Activated CD8-positive, alpha-beta memory T cell treated with anti-CD3 and anti-CD28 coated beads, Interleukin-2, amount 10 ng/mL, durations not matched to agents 7 days and 5 days (primary cell): ENCODE measurements at regions not wholly inside any gene's neighbourhood (a gene's known extent, or its start where the extent isn't known, plus 50 kb on each side); places are given as distances from the start of the nearest gene placed in this dataset.

Experiments used
- ATAC-seq: fragments of 150-1000 bp; cut with Tn5 transposase; one replicate; pipeline ENCODE4 v1.10.0; 2021; ENCODE audit warnings: moderate library complexity
- CTCF ChIA-PET: fragments of 350-600 bp; sonication (Branson Sonifier 250); formaldehyde crosslinking; loops from one replicate; lab custom pipeline; 2021; ENCODE audit warnings: antibody characterized with exemption; lab: Charles Lee
- DNase-seq: peaks from one replicate; pipeline ENCODE4 v3.0.0-alpha.2; 2020
- H3K27ac Mint-ChIP-seq: one replicate; pipeline ENCODE4 v1.8.0; 2021; ENCODE audit warnings: mild to moderate bottlenecking, mixed read lengths
- H3K27me3 Mint-ChIP-seq: one replicate; pipeline ENCODE4 v1.8.0; 2021; ENCODE audit warnings: mixed read lengths
- H3K36me3 Mint-ChIP-seq: one replicate; pipeline ENCODE4 v1.8.0; 2021; ENCODE audit warnings: mild to moderate bottlenecking, mixed read lengths
- H3K4me1 Mint-ChIP-seq: one replicate; pipeline ENCODE4 v1.8.0; 2021; ENCODE audit warnings: mixed read lengths
- H3K4me3 Mint-ChIP-seq: one replicate; pipeline ENCODE4 v1.8.0; 2021; ENCODE audit warnings: mild to moderate bottlenecking, moderate library complexity, mixed read lengths
- H3K9me3 Mint-ChIP-seq: one replicate; pipeline ENCODE4 v1.8.0; 2022; ENCODE audit warnings: low read depth, mixed read lengths

GRCh38 chr6:28748192-28748591 lies 175.6 kb downstream of the TRIM27 start:
- ATAC-seq, result no peak

GRCh38 chr6:28750926-28751458 lies 172.8 kb downstream of the TRIM27 start:
- no peak overlapping the region for H3K4me3 Mint-ChIP-seq
- DNase-seq, result no peak
- H3K27me3 Mint-ChIP-seq, result peaks cover 22% of the 10 kb centered on the region
- peaks cover 3% of the 10 kb centered on the region for H3K9me3 Mint-ChIP-seq
- ATAC-seq, result no peak
- H3K4me1 Mint-ChIP-seq, result no peaks in the 10 kb centered on the region
- no peaks in the 10 kb centered on the region for H3K36me3 Mint-ChIP-seq
- H3K27ac Mint-ChIP-seq, result no peak overlapping the region
- CTCF ChIA-PET, result interaction anchor here (1.1 kb wide), 1 partner anchor 9 kb away, joined by 3 read pairs; no protein-coding TSS in a partner anchor

More at GRCh38 chr6:28748192-28748591, 175.6 kb downstream of the TRIM27 start:
- H3K4me3 Mint-ChIP-seq, result no peak overlapping the region
- no peak overlapping the region for H3K27ac Mint-ChIP-seq
- peaks cover 36% of the 10 kb centered on the region for H3K27me3 Mint-ChIP-seq
- H3K36me3 Mint-ChIP-seq, result no peaks in the 10 kb centered on the region
- no peaks in the 10 kb centered on the region for H3K4me1 Mint-ChIP-seq
- peaks cover 3% of the 10 kb centered on the region for H3K9me3 Mint-ChIP-seq
- CTCF ChIA-PET, result no interaction called here
- no peak for DNase-seq

DNA sequence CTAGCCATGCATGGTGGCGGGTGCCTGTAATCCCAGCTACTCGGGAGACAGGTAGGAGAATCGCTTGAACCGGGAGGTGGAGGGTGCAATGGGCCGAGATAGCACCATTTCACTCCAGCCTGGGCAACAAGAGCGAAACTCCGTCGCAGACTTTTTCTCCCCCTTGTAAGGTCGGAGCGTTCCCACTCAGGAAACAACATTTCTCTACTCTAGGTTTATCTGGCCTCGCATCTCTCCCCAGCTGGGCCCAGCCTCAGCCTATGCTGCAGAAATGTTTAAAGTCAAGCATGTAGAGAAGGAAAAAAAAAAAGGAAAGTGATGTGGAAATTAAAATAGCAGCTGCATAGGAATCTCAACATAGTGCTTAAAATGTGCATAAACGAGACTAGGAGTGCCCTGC lies 172.3 kb downstream of the TRIM27 start:
- DNase-seq (no peak), ATAC-seq (no peak)
- Mint-ChIP-seq H3K27ac (no peak overlapping the region), H3K4me3 (no peak overlapping the region), H3K4me1 (no peaks in the 10 kb centered on the region), H3K27me3 (peaks cover 18% of the 10 kb centered on the region), H3K9me3 (peaks cover 3% of the 10 kb centered on the region), H3K36me3 (no peaks in the 10 kb centered on the region)
- CTCF ChIA-PET, result interaction anchor here (1.1 kb wide), 1 partner anchor 9 kb away, joined by 3 read pairs; no protein-coding TSS in a partner anchor

DNA sequence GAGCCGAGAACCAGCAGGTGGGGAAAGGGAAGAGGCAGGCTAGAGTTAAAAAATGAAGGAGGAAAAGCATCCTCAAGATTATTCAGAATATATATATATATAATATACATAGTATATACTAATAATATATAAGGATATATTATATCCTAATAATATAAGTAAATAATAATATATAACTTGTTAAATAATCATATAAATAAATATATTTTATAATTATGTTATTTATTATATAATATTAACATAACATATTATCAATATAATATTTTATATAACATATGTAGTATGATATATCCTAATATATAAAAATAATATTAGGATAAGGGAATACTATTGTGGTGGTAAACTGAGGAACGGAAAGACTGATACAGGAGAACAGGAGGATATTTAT lies 171.8 kb downstream of the TRIM27 start:
- H3K27me3 Mint-ChIP-seq, result peaks cover 17% of the 10 kb centered on the region
- no peak for ATAC-seq
- no peak for DNase-seq

GRCh38 chr6:28757429-28758045 lies 166.2 kb downstream of the TRIM27 start:
- Mint-ChIP-seq H3K27ac (no peak overlapping the region), H3K36me3 (no peaks in the 10 kb centered on the region), H3K27me3 (peaks cover 17% of the 10 kb centered on the region), H3K4me3 (no peak overlapping the region), H3K4me1 (no peaks in the 10 kb centered on the region), H3K9me3 (no peaks in the 10 kb centered on the region)
- CTCF ChIA-PET, result no interaction called here
- DNase-seq (no peak), ATAC-seq (no peak)

More for the DNA sequence above, 171.8 kb downstream of the TRIM27 start:
- Mint-ChIP-seq H3K36me3 (no peaks in the 10 kb centered on the region), H3K4me3 (no peak overlapping the region), H3K4me1 (no peaks in the 10 kb centered on the region), H3K27ac (no peak overlapping the region), H3K9me3 (peaks cover 3% of the 10 kb centered on the region)
- CTCF ChIA-PET, result no interaction called here

GRCh38 chr6:28758046-28758817 lies 165.6 kb downstream of the TRIM27 start:
- Mint-ChIP-seq H3K4me3 (no peak overlapping the region), H3K36me3 (no peaks in the 10 kb centered on the region)

DNA sequence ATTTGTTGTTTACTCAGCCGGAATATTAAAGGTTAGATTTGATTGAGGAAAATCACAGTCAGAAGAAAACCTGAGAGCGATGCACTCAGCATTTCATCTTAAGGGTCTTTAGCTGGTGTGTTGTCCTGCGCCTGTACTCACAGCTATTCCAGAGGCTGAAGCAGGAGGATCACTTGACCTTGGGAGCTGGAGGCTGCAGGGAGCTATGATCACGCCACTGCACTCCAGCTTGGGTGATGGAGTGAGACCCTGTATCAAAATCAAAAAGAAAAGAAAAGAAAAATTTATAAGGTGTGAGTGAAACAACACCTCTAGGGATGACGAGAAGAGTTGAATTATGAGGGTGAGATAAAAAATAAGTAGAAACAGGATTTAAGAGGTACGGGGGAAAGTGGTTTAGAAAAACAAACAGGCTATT lies 165.0 kb downstream of the TRIM27 start:
- DNase-seq, result no peak
- H3K27ac Mint-ChIP-seq, result no peak overlapping the region
- CTCF ChIA-PET, result no interaction called here
- H3K4me3 Mint-ChIP-seq, result no peak overlapping the region
- ATAC-seq, result no peak
- no peaks in the 10 kb centered on the region for H3K9me3 Mint-ChIP-seq
- H3K27me3 Mint-ChIP-seq, result peaks cover 20% of the 10 kb centered on the region
- no peaks in the 10 kb centered on the region for H3K4me1 Mint-ChIP-seq
- no peaks in the 10 kb centered on the region for H3K36me3 Mint-ChIP-seq

More at GRCh38 chr6:28758046-28758817, 165.6 kb downstream of the TRIM27 start:
- CTCF ChIA-PET, result no interaction called here
- no peaks in the 10 kb centered on the region for H3K9me3 Mint-ChIP-seq
- no peaks in the 10 kb centered on the region for H3K4me1 Mint-ChIP-seq
- peaks cover 19% of the 10 kb centered on the region for H3K27me3 Mint-ChIP-seq
- ATAC-seq (no peak), DNase-seq (no peak)
- H3K27ac Mint-ChIP-seq, result no peak overlapping the region

DNA sequence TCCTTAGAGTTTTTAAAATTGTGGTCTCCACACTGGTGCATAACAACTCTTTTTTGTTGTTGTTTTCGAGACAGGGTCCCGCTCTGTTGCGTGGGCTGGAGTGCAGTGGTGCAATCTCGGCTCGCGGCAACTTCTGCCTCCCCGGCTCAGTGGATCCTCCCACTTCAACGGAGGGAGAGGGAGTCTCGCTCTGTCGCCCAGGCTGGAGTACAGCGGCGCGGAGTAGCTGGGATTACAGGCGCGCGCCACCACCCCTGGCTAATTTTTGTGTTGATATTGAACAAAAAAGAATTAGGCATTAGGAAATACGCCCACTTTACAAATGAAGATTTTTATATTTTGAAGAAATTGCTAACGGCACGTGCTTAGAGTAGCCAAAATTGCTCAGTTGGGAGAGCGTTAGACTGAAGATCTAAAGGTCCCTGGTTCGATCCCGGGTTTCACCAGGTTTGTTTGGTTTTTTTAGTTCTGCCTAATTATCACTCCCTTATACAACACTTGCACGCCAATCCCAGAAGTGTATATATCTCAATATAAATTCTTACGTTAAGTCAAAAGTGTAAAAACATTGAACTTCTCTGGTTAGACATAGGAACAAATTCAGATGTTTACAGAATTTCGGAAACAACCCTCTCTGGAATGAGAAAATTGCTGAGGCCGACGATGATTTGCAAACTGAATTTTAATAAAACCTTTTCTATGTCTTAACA lies 159.6 kb downstream of the TRIM27 start:
- H3K27ac Mint-ChIP-seq, result no peak overlapping the region
- no peak for DNase-seq
- CTCF ChIA-PET, result no interaction called here

DNA sequence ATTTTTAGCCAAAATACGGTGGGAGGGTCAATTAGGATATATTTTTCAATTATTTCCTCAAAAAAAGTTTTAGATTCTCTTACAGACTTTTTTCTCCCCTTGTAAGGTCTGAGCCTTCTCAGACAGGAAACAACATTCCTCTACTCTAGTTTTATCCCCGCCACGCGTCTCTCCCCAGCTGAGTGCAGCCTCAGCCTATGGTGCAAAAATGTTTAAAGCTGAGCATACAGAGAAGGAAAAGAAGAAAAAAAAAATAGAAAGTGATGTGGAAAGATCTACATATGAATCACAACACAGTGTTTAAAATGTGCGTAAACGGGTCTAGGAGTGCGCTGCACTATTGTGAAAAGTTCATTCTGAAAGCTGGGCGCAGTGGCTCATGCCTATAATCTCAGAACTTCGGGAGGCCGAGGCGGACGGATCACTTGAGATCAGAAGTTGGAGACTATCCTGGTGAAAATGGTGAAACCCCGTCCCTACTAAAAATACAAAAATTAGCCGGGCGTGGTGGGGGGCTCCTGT lies 159.0 kb downstream of the TRIM27 start:
- Mint-ChIP-seq H3K27me3 (peaks cover 72% of the 10 kb centered on the region), H3K36me3 (peaks cover 1% of the 10 kb centered on the region), H3K4me1 (no peaks in the 10 kb centered on the region), H3K9me3 (peaks cover 2% of the 10 kb centered on the region), H3K27ac (no peak overlapping the region), H3K4me3 (no peak overlapping the region)
- CTCF ChIA-PET, result interaction anchor here (1.4 kb wide), 1 partner anchor 27 kb away, joined by 4 read pairs; no protein-coding TSS in a partner anchor
- DNase-seq (no peak), ATAC-seq (no peak)

More for the DNA sequence above, 159.6 kb downstream of the TRIM27 start:
- Mint-ChIP-seq H3K27me3 (peaks cover 68% of the 10 kb centered on the region), H3K4me1 (no peaks in the 10 kb centered on the region), H3K9me3 (peaks cover 2% of the 10 kb centered on the region), H3K4me3 (no peak overlapping the region), H3K36me3 (no peaks in the 10 kb centered on the region)
- ATAC-seq, result no peak

DNA sequence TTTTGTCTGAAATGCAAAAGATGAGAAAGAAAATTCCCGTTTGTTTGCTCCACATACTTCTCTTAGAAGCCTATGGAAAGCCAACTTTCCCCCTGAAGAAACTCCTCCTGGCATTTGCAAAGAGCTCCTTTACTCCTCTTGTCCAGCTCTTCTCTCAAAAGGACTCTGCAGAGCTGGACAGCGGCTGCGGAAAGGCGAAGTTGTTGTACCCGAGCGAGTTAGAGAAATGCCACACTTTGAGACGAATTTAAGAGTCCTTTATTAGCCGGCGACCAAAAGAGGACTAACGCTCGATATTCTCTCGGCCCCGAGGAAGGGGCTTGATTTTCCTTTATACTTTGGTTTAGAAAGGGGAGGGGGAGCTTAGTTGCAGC lies 157.8 kb downstream of the TRIM27 start:
- no peak overlapping the region for H3K27ac Mint-ChIP-seq
- no peaks in the 10 kb centered on the region for H3K4me1 Mint-ChIP-seq
- CTCF ChIA-PET, result interaction anchor here (1.4 kb wide), 1 partner anchor 28 kb away, joined by 4 read pairs; no protein-coding TSS in a partner anchor
- peaks cover 74% of the 10 kb centered on the region for H3K27me3 Mint-ChIP-seq
- DNase-seq (no peak), ATAC-seq (no peak)
- peaks cover 1% of the 10 kb centered on the region for H3K36me3 Mint-ChIP-seq
- no peak overlapping the region for H3K4me3 Mint-ChIP-seq
- H3K9me3 Mint-ChIP-seq, result peaks cover 2% of the 10 kb centered on the region

- CTCF ChIA-PET, result no interaction called here
Observed at GRCh38 chr6:28766426-28766825, 157.4 kb downstream of the TRIM27 start.

DNA sequence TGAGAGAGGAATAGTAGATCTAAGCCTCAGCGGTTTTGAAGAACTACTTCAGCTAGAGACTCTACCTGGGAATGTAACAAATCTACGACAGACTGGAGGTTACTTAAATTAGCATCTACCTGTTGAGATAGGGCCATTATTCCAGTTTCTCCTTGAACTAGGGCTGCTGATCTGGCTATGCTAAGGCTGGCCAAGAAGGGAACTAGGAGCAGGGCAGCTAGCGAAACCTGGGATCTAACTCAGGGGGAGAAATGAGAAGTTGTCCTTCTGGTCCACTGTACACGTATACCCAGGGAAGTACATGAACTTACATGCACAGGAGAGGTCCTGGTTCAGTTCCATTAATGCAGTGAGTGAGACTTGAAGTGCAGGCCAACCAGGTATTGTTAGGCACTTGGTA lies 156.7 kb downstream of the TRIM27 start:
- Mint-ChIP-seq H3K27ac (no peak overlapping the region), H3K4me1 (no peaks in the 10 kb centered on the region), H3K36me3 (peaks cover 1% of the 10 kb centered on the region), H3K4me3 (no peak overlapping the region), H3K9me3 (peaks cover 2% of the 10 kb centered on the region), H3K27me3 (peaks cover 80% of the 10 kb centered on the region)
- CTCF ChIA-PET, result no interaction called here
- no peak for DNase-seq
- ATAC-seq, result no peak

More at GRCh38 chr6:28766426-28766825, 157.4 kb downstream of the TRIM27 start:
- peaks cover 78% of the 10 kb centered on the region for H3K27me3 Mint-ChIP-seq
- no peak overlapping the region for H3K4me3 Mint-ChIP-seq
- peaks cover 1% of the 10 kb centered on the region for H3K36me3 Mint-ChIP-seq
- DNase-seq, result no peak
- H3K4me1 Mint-ChIP-seq, result no peaks in the 10 kb centered on the region
- ATAC-seq, result no peak
- H3K27ac Mint-ChIP-seq, result no peak overlapping the region
- peaks cover 2% of the 10 kb centered on the region for H3K9me3 Mint-ChIP-seq

GRCh38 chr6:28767691-28768090 lies 156.1 kb downstream of the TRIM27 start:
- Mint-ChIP-seq H3K27me3 (peaks cover 84% of the 10 kb centered on the region), H3K4me3 (no peak overlapping the region), H3K9me3 (peaks cover 2% of the 10 kb centered on the region), H3K4me1 (no peaks in the 10 kb centered on the region), H3K27ac (no peak overlapping the region), H3K36me3 (peaks cover 1% of the 10 kb centered on the region)
- CTCF ChIA-PET, result no interaction called here
- ATAC-seq (no peak), DNase-seq (no peak)
